ENCODE measurements at regions not wholly inside any gene's neighbourhood (a gene's known extent, or its start where the extent isn't known, plus 50 kb on each side); places are given as distances from the start of the nearest gene placed in this dataset.

DNA sequence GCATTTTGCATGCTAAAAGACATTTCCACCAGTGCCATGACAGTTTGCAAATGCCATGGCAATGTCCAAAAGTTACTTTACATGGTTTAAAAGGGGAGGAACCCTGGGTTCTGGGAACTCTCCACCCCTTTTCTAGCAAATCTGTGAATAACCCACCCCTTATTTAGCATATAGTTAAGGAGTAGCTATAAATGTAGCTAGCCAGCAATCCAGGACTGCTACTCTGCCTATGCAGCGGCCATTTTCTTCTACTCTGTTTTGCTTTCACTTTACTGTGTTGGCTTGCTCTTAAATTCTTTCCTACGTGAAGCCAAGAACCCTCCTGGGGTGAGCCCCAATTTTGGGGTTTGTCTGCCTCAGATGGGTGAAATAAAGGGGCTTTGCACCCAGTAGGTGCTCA, 141.0 kb downstream of the PTPN11 start:
- no peak for DNase-seq

DNA sequence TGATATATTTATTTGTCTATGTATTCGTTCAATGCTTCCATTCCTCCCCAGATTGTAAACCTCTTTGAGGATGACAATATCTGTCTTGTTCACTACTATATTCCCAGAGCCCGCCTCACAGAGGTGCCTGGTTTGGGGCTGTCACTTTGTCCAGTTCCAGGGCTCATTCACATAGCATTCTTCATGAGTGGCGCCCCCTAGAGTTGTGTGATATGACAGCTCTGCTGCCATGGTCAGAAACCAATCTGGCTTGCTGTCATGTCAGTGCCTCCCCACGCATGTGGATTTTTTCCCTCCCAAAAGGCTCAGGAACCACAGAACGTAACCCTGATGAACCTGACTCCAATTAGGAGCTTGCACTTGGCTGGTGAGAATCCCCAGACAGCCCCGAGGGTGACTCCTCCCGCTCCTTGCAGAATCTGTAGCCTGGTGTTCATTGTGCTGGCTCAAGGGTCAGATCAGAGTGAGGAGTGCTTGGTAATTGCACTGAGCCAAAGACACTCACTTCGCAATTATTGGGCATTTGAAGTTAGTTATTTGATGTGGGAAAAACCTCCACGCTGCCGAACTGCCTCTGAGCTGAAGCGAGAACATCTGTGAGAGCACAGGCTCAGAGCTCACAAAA, 145.5 kb downstream of the PTPN11 start:
- no peak for DNase-seq

DNA sequence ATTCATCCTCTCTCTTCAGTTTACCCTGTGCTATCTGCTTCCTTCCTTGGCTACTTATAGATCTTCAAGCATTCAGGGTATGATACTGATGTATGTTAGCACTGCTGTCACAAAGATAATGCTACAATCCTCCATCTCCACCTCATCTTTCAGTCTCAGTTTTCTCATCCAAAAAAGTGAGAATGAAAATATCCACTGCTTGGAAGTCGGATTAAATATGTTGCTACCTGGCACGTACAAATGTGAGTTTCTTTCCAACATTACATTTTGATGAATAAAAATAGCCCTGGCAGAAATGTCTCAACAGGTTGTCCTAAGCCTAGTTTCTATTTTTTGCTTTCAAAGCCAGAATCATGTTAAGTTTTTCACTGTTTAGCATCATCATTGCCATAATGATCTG, 149.9 kb downstream of the PTPN11 start:
- DNase-seq, result no peak

DNA sequence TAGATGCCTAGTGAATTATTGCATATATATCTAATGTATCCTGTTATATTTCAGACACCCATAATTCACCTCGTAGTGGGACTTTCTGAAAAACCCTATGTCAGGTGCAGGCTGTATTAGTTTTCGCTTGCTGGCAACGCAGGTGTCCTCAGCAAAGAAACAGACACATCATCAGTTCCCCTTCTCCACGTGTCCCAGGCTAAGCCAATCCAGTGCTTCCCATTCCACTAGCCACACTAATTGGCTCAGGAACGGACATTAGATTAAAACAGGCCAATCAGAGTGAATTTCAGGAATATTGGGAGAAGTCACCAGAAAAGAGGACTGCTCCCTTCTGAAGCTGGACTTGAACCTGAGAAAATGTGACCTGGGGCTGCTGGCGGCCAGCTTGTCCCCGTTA, 151.3 kb downstream of the PTPN11 start:
- DNase-seq, result no peak

DNA sequence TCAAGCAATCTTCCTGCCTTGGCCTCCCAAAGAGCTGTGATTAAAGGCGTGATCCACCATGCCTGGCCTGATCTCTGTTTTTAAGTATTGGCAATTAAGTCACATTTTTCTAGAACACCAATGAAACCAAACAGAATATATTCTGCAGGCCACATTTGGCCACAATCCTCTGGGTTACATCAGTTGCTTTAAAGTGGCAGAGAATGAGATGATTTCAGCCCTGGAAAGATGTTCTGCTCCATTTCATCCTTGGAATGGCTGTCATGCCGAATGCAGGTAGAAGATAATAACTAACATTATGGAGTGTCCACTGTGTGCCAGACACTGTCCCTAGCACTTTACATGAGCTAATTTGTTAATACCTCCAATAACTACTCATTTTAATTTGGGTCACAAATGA, 154.4 kb downstream of the PTPN11 start:
- no peak for DNase-seq

DNA sequence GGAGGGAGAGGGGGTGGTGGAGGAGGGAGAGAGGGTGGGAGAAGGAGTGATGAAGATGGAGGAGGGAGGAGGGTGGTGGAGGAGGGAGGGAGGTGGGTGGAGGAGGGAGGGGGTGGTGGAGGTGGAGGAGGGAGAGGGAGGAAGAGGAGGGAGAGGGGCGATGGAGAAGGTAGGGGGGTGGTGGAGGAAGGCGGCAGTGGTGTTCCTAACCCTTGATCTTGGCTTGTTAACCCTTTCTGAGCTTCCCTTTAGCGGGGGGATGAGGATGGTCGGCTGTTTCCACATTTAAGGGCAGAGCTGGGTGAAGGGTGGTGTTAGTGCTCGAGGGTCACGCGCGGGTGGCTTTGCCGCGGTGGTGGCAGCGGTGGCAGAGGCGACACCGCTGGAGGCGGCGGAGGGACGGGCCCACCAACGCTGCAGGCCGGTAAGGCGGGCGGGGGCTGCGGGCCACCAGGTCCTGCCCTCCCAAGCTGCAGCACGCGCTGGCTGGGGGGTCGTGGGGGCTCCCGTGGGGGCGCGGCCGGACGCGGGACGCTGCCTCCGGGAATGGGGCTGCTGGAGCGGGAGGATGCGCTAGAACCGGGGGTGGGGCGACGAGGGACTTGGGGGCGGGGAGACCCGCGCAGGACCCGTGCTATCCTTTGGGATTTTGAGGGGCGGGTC, 156.3 kb downstream of the PTPN11 start:
- DNase-seq, result no peak

DNA sequence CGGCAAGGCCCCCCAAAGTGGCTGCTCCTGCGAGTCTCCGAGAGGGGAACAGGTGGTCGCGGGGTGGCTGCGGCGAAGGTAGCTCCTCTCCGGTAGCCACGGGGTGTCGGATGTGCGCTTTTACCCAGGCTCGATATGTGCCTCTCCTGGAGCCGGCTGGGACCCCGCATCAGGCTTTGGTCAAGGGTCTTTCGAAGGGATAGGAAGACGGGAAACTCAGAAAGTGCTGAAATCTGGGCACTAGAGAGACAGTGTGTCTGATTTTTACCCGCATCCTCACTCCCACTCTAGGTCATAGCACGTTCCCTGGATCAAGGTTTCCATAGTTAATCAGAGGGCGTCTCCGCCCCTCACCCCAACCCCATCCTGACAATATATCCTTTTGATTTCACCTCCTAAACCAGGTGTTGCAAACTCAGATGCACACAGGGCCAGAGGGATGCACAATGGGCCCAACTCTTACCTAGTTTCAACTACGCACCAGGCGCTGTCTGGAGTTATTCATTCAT, 156.9 kb downstream of the PTPN11 start:
- DNase-seq, result no peak

DNA sequence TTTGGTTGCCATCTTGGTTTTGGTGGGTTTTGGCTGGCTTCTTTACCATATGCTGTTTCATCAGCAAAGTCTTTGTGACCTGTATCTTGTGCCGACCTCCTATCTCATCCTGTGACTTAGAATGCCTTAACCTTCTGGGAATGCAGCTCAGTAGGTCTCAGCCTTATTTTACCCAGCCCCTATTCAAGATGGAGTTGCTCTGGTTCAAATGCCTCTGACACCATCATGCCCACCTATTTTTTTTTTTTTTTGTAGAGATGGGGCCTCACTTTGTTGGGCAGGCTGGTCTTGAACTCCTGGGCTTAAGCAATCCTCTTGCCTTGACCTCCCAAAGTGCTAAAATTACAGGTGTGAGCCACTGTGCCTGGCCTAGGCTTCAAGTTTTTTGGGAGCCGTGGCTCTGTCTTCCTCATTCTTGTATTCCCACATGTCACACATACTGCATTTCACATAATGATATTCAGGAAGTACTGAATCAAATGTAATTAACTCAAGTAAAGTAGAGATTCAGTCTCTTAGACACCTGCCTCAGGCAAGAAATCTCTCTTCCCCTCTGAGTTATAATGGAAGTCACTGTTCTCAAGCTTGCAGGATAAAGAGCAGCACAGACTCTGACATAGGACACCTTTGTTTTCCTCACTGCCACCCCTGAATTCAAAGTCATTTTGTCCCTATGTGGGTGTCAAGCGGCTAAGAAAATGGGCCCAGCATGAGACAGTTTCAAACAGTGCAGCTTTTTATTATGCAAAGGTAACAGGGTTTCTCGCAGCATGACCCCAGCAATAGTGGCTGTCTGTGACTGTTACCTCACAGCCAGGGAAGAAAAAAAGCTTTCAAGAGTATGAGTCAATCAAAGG, 159.0 kb downstream of the PTPN11 start:
- DNase-seq, result no peak

DNA sequence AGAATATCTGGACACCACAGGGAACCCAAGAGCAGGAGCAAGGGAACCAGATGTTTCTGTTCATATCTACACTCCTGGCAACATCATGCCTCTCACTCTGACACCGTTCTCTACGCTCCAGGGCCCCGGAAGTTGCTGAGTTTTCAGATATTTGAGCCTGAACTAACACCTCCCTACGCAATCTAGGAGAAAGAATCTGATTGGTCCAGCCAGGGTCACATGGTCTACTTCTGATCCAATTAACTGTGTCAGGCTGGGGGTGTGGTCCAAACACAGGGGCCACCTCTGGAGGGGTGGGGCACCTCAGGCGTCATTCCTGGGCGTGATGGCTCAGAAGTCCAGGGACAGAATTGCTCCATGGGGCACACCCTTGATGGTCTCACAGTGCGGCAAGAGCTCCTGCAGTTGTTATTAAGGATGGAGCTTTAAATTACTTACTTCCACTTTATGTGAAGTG, 165.5 kb downstream of the PTPN11 start:
- no peak for DNase-seq

DNA sequence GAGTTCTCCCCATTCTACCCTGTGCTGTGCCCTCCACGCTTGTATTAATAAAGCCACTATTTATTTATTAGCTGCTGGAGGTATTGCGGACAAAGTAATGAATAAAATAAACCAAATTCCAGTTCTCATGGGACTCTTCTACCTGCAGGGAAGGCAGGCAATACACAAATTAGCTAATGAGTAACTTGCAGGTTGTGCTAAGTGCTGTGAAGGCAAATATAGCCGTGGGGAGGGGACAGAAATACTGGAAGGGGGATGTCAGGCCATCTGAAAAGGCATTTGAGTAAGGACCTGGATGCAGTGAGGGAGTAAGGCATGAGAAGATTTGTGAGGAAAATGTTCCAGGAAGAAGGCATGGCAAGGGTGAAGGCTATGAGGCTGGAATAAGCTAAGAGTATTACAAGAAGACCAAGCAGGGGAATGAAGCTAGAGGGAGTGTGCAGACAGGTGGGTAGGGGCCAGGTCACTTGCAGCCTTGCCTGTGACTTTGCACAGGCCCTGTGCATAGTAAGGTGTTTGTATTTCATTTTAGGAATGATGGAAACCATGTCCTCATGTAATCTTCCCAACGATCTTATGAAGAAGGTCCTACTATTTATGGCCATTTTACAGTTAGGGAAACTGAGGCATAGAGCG, 167.5 kb downstream of the PTPN11 start:
- no peak for DNase-seq

DNA sequence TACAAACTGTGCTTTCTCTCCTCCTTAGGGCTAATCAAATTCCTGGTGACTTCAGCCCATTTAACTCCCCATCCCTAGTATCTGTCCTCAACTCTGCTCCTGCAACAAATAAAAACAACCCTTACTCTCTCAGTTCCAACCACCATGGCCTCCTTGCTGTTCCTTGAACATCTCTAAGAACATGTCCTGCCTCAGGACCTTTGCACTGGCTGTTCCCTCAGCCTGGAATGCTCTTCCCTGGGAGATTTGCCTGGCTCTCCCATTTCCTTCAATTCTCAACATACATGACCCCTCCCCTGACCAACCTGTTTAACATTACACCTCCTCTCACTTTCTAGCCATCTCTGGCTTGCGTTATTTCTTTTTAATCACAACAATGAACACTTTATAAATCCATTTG, 170.5 kb downstream of the PTPN11 start:
- DNase-seq, result no peak

DNA sequence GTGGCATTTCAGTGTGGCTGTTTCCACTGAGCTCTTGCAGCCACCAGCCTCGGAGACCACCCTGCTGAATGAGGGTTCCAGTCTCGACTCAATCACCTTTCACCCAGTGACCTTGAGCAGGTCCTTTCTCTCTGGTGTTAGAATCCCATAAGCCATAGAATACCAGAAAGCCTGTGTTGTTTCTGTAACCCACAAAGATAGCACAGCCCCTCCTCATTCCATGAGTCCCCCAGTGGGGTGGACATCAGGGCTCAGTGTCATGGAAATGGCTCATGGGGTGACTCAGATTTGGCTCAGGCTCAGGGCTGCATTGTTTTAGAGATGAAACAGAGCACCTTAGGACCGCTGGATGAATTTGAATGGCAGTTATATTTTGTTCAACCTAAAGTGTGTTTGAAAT, 171.5 kb downstream of the PTPN11 start:
- DNase-seq, result no peak

DNA sequence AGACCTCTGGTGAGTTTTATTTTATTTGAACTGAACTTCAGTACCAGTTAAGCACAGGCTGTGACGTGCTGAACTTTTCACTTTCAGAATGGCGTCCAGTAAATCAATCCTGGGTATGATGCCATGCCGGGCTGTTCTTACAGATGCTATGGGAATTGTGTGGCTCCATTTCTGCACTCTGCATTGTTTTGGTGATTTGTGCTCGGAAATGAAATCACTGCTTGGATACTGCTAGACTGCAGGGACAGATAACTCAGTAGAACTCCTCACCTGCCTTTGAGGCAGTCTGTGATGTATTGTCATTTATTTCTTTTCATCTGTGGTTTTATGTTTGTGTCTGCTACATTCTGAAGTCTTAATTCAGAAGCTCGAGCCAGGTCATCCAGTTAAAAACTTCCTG, 172.7 kb downstream of the PTPN11 start:
- DNase-seq, result no peak

DNA sequence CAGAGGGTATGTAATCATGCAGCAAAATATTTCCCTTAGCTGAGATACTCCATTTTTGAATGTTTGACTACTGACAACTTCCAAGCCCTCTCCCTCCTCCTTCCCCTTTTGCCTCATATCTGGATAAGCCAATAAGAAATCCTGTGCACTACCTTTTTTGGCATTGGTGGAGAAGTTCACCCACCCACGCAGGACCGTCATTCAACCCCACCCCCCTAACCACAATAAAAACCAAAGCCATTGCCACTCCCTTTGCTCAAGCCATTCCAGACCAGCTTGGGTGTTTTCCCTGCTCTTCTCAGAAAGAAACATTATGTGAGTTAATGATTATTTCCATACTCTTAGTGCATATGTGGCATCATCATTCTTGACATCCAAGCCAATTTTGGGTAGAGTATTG, 176.7 kb downstream of the PTPN11 start:
- DNase-seq, result no peak

DNA sequence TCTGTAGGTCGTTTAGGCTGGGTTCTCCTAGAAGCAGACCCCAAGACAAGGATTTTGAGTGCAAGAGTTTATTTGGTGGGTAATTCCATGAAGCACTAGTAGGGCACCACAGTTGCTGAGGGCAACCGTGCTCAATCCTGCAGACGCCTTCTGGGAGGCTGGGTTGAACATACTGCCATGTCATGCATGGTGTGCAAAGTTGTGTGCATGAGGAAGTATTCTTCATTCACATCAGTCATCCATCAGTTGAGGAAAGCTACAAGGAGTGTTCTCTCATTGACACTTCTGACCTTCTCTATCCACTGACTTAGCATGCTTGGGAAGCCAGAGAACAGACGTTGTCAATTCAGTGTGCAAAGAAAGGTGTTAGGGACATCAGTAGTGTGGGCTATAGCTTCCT, 179.2 kb downstream of the PTPN11 start:
- DNase-seq, result no peak

DNA sequence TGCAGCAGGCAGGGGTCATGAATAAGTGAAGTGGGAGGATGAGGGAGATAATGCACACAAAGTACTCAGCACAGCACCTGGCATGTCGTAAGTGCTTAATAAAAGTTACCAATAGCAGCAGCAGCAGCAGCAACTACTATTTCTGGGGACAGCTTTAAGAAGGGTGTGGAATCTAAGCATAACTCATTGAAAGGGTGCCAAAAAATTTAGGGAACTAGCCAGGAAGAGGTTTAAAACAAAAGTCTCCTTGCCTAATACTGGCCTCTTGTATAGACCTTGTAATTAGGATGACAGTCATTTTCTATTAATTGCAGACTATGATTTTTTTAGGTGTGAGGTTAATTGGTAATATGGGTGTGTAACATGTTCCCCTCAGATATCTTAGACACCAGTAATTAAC, 179.9 kb downstream of the PTPN11 start:
- DNase-seq, result no peak

DNA sequence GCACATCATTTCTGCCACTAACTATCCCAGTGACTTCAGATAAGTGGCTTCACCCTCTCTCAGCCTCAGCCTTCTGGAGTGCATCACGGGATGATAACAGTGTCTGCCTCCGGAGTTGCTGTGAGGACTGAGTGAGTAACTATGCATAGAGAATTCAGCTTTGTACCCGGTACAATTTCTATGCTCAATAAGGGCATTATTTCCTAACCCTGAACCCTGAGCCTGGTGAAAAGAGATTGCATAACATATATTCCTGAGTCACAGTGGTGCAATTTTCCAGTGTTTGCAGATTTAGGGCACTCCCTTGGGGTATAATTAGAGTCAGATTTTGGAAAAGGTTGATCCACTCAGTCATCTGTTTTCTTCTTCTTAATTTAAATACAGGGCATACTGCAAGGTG, 181.1 kb downstream of the PTPN11 start:
- DNase-seq, result no peak

DNA sequence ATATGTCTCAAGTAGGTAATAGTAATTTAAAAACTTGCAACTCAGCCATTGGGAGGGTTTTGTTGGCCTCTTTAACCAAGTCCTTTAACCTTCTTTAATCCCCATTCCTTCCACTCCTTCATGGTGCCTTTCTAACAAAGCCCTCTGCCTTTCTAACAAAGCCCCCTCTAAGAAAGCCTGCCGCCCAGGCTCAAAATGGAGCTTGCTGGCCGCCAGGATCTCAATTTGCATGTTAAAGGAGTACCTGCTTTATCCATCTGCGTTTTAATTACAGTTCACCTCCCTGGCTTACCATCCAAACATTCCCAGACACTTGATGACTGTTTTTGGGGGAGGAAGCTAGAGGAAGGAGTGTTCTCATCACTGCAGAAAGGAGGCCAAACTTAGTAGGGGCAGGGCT, 183.4 kb downstream of the PTPN11 start:
- DNase-seq, result no peak

DNA sequence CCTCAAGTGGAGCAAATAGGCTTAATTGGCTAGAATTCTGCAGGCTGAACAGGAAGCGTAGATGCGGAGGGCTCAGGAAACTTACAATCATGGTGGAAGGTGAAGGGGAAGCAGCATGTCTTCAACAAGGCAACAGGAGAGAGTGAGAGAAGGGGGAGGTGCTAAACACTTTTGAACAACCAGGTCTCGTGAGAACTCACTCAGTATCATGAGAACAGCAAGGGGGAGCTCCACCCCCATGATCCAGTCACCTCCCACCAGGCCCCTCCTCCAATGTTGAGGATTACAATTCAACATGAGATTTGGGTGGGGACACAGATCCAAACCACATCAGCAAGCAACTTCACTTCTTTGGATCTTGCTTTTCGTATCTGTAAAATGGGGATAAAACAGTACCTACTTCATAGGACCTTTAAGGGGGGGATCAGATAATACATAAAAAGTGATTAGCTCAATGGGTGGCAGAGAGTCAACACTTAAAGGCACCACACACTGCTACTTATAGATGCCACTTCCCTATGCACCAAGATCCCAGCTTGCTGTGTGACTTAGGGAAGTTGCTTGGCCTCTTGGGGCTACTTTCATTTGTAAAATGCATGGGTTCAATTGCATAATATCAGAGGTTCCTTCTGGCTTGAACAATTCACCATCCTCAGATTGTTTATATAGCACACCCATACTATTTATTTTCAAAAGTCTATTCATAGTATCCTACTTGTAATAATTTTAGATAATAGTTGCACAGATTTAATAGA, 184.8 kb upstream of the RPH3A start:
- no peak for DNase-seq

DNA sequence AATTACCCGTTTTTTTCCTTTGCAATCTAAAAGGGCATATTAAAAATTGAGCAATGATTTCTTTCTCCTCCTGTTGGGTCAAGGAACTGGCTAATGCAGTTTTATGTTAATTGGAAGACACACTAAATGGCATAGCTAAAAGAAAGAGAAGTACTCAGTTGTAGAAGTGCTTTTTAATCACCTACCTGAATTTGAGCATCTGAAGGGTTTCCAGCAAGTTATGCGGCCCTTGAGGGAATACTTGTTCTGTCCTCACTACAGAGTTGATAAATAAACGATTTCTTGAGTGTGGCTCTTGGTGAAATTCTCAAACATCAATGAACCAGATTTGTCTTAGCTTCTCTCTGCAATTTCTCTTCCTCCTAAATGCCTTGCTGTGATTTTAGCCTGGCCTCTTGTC, 184.1 kb upstream of the RPH3A start:
- DNase-seq, result no peak

DNA sequence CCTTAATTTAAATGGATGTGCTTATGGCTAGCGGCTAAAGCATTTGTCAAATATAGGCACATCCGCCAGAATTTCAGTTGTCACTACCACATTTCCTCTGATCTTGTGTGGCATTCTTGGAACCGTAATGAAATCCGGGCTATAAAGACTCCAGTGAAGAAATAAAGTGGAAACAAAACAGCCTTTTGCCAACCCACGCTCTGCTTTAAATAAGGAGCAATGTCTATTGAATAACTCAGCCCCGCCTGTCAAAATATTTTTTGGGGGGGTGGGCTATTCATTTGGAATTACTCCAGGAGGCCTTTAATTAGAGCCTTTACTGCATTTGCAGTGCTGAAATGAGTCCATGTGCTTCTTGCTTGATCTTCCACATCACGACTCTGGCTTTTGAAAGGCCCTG, 179.6 kb upstream of the RPH3A start:
- DNase-seq, result no peak

DNA sequence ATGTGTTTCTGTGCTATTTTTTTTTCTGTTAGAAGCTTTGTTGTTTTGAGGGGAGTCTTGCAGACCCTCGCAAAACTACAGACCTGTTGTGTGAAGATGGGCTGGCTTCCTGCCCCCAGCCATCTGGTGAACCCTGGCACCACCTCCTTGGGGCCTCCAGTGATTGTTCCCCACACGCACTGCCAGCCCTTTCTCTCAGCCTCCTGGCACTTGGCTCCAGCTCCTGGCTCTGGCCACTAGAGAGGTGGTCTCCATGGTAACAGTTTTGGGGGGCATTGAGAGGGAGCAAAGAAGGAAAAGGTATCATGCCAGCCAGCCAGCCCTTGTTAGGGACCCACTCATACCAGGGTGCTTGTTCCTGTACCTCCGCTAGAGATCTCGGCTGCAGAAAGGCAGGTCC, 176.4 kb upstream of the RPH3A start:
- no peak for DNase-seq

All from femur (tissue), 1 donor.